H9 (cell line): ENCODE measurements at regions not wholly inside any gene's neighbourhood (a gene's known extent, or its start where the extent isn't known, plus 50 kb on each side); places are given as distances from the start of the nearest gene placed in this dataset.

Experiments used
- DNase-seq: peaks from one replicate; pipeline ENCODE4 v3.0.0-alpha.2; 2017
- H2AFZ ChIP-seq: one replicate; pipeline ENCODE4 v1.6.1; 2013; ENCODE audit warnings: mild to moderate bottlenecking, low read length, control low read depth, moderate library complexity
- H2AK5ac ChIP-seq: 2 replicates; pipeline ENCODE4 v1.6.1; 2013; ENCODE audit warnings: low read length, control low read depth, mixed read lengths; ENCODE audit not compliant: insufficient read length
- H2BK120ac ChIP-seq: one replicate; pipeline ENCODE4 v1.6.1; 2013; ENCODE audit warnings: low read depth, mild to moderate bottlenecking, low read length, control low read depth, inconsistent platforms; ENCODE audit not compliant: poor library complexity, severe bottlenecking
- H2BK12ac ChIP-seq: 2 replicates; pipeline ENCODE4 v1.6.1; 2013; ENCODE audit warnings: low read length, control low read depth, mixed read lengths, low read depth; ENCODE audit not compliant: insufficient read length
- H2BK15ac ChIP-seq: 2 replicates; pipeline ENCODE4 v1.6.1; 2013; ENCODE audit warnings: low read depth, low read length, control low read depth
- H2BK20ac ChIP-seq: one replicate; pipeline ENCODE4 v1.6.1; 2013; ENCODE audit warnings: low read depth, mild to moderate bottlenecking, low read length, control low read depth, inconsistent platforms; ENCODE audit not compliant: poor library complexity, severe bottlenecking
- H2BK5ac ChIP-seq: 2 replicates; pipeline ENCODE4 v1.6.1; 2013; ENCODE audit warnings: low read length, control low read depth, mixed read lengths; ENCODE audit not compliant: insufficient read length
- H3K14ac ChIP-seq: 2 replicates; pipeline ENCODE4 v1.6.1; 2013; ENCODE audit warnings: low read length, control low read depth; ENCODE audit not compliant: insufficient read depth
- H3K18ac ChIP-seq: 2 replicates; pipeline ENCODE4 v1.6.1; 2013; ENCODE audit warnings: low read depth, mild to moderate bottlenecking, mixed read lengths, low read length, control low read depth; ENCODE audit not compliant: insufficient read length
- H3K23ac ChIP-seq: 2 replicates; pipeline ENCODE4 v1.6.1; 2013; ENCODE audit warnings: low read length, control low read depth, mixed read lengths, low read depth; ENCODE audit not compliant: insufficient read length
- H3K23me2 ChIP-seq: 2 replicates; pipeline ENCODE4 v1.6.1; 2013; ENCODE audit warnings: low read depth, mild to moderate bottlenecking, mixed read lengths, low read length, control low read depth; ENCODE audit not compliant: insufficient read length, poor library complexity, severe bottlenecking
- H3K27ac ChIP-seq: 2 replicates; pipeline ENCODE4 v1.5.1; 2013; ENCODE audit warnings: low read length, control low read depth, mixed read lengths, low read depth; ENCODE audit not compliant: insufficient read length
- H3K27me3 ChIP-seq: 2 replicates; pipeline ENCODE4 v1.6.1; 2013; ENCODE audit warnings: low read length, control low read depth, inconsistent platforms; ENCODE audit not compliant: insufficient read depth
- H3K4ac ChIP-seq: 2 replicates; pipeline ENCODE4 v1.6.1; 2013; ENCODE audit warnings: low read depth, mild to moderate bottlenecking, control low read depth, inconsistent platforms, low read length, moderate library complexity
- H3K4me1 ChIP-seq: 2 replicates; pipeline ENCODE4 v1.6.1; 2013; ENCODE audit warnings: low read length, control low read depth, inconsistent platforms; ENCODE audit not compliant: insufficient read depth
- H3K4me2 ChIP-seq: 2 replicates; pipeline ENCODE4 v1.6.1; 2013; ENCODE audit warnings: low read length, control low read depth, mixed read lengths; ENCODE audit not compliant: insufficient read length, insufficient read depth
- H3K56ac ChIP-seq: 2 replicates; pipeline ENCODE4 v1.6.1; 2013; ENCODE audit warnings: low read depth, mild to moderate bottlenecking, mixed read lengths, low read length, control low read depth; ENCODE audit not compliant: insufficient read length
- H3K79me1 ChIP-seq: 2 replicates; pipeline ENCODE4 v1.6.1; 2013; ENCODE audit warnings: low read depth, mild to moderate bottlenecking, moderate library complexity, low read length, control low read depth, inconsistent platforms; ENCODE audit not compliant: insufficient read depth, poor library complexity, severe bottlenecking
- H3K79me2 ChIP-seq: 2 replicates; pipeline ENCODE4 v1.6.1; 2013; ENCODE audit warnings: low read length, control low read depth, inconsistent platforms; ENCODE audit not compliant: insufficient read depth
- H3K9ac ChIP-seq: 2 replicates; pipeline ENCODE4 v1.6.1; 2013; ENCODE audit warnings: low read length, control low read depth, mixed read lengths; ENCODE audit not compliant: insufficient read length; ENCODE audit errors: extremely low read depth
- H3K9me3 ChIP-seq: one replicate; pipeline ENCODE4 v1.6.1; 2013; ENCODE audit warnings: low read depth, low read length, inconsistent platforms; ENCODE audit not compliant: control insufficient read depth
- H3T11ph ChIP-seq: one replicate; pipeline ENCODE4 v1.6.1; 2013; ENCODE audit warnings: mild to moderate bottlenecking, low read length, control low read depth, inconsistent platforms
- H4K20me1 ChIP-seq: one replicate; pipeline ENCODE4 v1.6.1; 2013; ENCODE audit not compliant: control insufficient read depth, insufficient read length, insufficient read depth
- H4K5ac ChIP-seq: 2 replicates; pipeline ENCODE4 v1.6.1; 2013; ENCODE audit warnings: low read depth, mild to moderate bottlenecking, mixed read lengths, low read length, control low read depth; ENCODE audit not compliant: insufficient read length
- H4K8ac ChIP-seq: replicated peaks from 2 replicates; pipeline ENCODE4 v1.6.1; 2013; ENCODE audit warnings: low read length, control low read depth, mixed read lengths, low read depth; ENCODE audit not compliant: insufficient read length
- H4K91ac ChIP-seq: 2 replicates; pipeline ENCODE4 v1.6.1; 2013; ENCODE audit warnings: low read depth, mild to moderate bottlenecking, moderate library complexity, mixed read lengths, low read length, control low read depth; ENCODE audit not compliant: insufficient read length
- H3K27ac Mint-ChIP-seq, 3 experiments: 2 replicates in 2 of 3; 3 replicates in 1 of 3; pipeline ENCODE4 v1.8.0; 2020 to 2021; ENCODE audit warnings: mixed read lengths in 3 of 3, mild to moderate bottlenecking in 1 of 3, moderate library complexity in 1 of 3
- H3K27me3 Mint-ChIP-seq: 2 replicates; pipeline ENCODE4 v1.8.0; 2021; ENCODE audit warnings: low read depth, mild to moderate bottlenecking, moderate library complexity, mixed read lengths
- H3K36me3 Mint-ChIP-seq, 3 experiments: 2 replicates in 2 of 3; 3 replicates in 1 of 3; pipeline ENCODE4 v1.8.0; 2020 to 2021; ENCODE audit warnings: low read depth in 3 of 3, mixed read lengths in 3 of 3; ENCODE audit not compliant: insufficient read depth in 1 of 3
- H3K4me1 Mint-ChIP-seq, 2 experiments: 2 replicates each; pipeline ENCODE4 v1.8.0; 2020; ENCODE audit warnings: mixed read lengths in 2 of 2
- H3K4me3 Mint-ChIP-seq, 2 experiments: 2 replicates in 1 of 2; 3 replicates in 1 of 2; pipeline ENCODE4 v1.8.0; 2020 to 2021; ENCODE audit warnings: mild to moderate bottlenecking in 2 of 2, mixed read lengths in 2 of 2, moderate library complexity in 1 of 2
- H3K9me3 Mint-ChIP-seq, 2 experiments: 2 replicates in 1 of 2; 3 replicates in 1 of 2; pipeline ENCODE4 v1.8.0; 2020; ENCODE audit warnings: mild to moderate bottlenecking in 2 of 2, mixed read lengths in 2 of 2, moderate library complexity in 1 of 2
- WGBS: extraction: QIAGEN DNeasy Blood & Tissue Kit; methylation state at CpG from one replicate; pipeline ENCODE4 v1.1.7; 2013; ENCODE audit warnings: missing lambda C conversion rate, low lambda C conversion rate, mixed read lengths; ENCODE audit not compliant: insufficient read length; ENCODE audit errors: extremely low coverage; 5-methylcytosine and 5-hydroxymethylcytosine counted together
- TF ChIP-seq, protein P1 (sequence below): fragments of 200-600 bp; sonication (generic); conservative IDR thresholded peaks from 3 replicates; pipeline ENCODE4 v1.8.0; 2021; ENCODE audit warnings: antibody characterized with exemption, mild to moderate bottlenecking

DNA sequence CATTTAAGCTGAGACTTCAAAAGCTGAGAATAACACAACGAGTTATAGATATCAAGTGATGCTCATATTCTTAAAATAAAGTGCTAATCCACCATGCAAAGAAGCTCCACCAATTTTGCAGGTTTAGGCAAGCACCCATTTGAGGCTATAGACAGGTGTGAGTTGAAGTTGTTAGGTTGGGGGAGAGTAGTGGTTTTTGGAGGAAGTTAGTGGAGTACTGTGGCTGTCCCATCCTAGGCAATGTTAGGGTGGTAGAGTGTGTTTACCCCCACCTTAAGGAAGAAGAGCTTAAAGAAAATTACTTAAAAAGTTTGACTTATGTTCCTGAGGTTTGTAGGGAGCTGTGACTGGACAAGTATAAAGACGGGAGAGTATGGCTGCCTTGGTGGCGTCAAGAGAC, 98.9 kb upstream of the MAN2A1 start:
- Histone ChIP-seq H3K27ac (no peak overlapping the region), H4K20me1 (no peaks in the 10 kb centered on the region), H3K23ac (no peak overlapping the region), H3K4me1 (no peaks in the 10 kb centered on the region), H2BK120ac (no peak overlapping the region), H3K4me2 (no peak overlapping the region), H3K79me1 (no peaks in the 10 kb centered on the region), H4K91ac (no peak overlapping the region), H3K56ac (no peak overlapping the region), H2AK5ac (no peak overlapping the region), H3K27me3 (no peaks in the 10 kb centered on the region), H3K4ac (no peak overlapping the region), H2BK20ac (no peak overlapping the region), H2AFZ (no peak overlapping the region), H4K5ac (no peak overlapping the region), H2BK12ac (no peak overlapping the region), H3T11ph (no peak overlapping the region), H3K18ac (no peak overlapping the region), H2BK5ac (no peak overlapping the region), H3K23me2 (no peaks in the 10 kb centered on the region), H4K8ac (no peak overlapping the region), H3K9ac (no peak overlapping the region), H3K14ac (no peak overlapping the region), H2BK15ac (no peak overlapping the region), H3K9me3 (no peaks in the 10 kb centered on the region), H3K79me2 (no peaks in the 10 kb centered on the region)
- Mint-ChIP-seq H3K4me1 (no peaks in the 10 kb centered on the region), H3K9me3 (no peaks in the 10 kb centered on the region; a peak in 1 of 5 replicates), H3K27ac (no peak overlapping the region), H3K27me3 (no peaks in the 10 kb centered on the region), H3K36me3 (no peaks in the 10 kb centered on the region), H3K4me3 (no peak overlapping the region)
- TF ChIP-seq, protein P1, sequence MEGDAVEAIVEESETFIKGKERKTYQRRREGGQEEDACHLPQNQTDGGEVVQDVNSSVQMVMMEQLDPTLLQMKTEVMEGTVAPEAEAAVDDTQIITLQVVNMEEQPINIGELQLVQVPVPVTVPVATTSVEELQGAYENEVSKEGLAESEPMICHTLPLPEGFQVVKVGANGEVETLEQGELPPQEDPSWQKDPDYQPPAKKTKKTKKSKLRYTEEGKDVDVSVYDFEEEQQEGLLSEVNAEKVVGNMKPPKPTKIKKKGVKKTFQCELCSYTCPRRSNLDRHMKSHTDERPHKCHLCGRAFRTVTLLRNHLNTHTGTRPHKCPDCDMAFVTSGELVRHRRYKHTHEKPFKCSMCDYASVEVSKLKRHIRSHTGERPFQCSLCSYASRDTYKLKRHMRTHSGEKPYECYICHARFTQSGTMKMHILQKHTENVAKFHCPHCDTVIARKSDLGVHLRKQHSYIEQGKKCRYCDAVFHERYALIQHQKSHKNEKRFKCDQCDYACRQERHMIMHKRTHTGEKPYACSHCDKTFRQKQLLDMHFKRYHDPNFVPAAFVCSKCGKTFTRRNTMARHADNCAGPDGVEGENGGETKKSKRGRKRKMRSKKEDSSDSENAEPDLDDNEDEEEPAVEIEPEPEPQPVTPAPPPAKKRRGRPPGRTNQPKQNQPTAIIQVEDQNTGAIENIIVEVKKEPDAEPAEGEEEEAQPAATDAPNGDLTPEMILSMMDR = no peak
- WGBS = no CpG with 5 or more reads among the region's 3 CpGs
- no peak for DNase-seq
